ENCODE measurements at regions not wholly inside any gene's neighbourhood (a gene's known extent, or its start where the extent isn't known, plus 50 kb on each side); places are given as distances from the start of the nearest gene placed in this dataset.
A peak's percentile ranks its signal among the peaks of the same experiment; 100 is the strongest.

GRCh38 chr2:100222844-100223243 lies 80.5 kb upstream of the AFF3 start:
- intact Hi-C loops (cut with DNase I) = no loop called here
- Histone ChIP-seq H3K27ac (no peak overlapping the region), H3K9me3 (no peaks in the 10 kb centered on the region), H3K4me3 (no peak overlapping the region), H3K36me3 (no peaks in the 10 kb centered on the region), H3K4me1 (no peaks in the 10 kb centered on the region), H3K27me3 (no peaks in the 10 kb centered on the region)
- ATAC-seq (no peak), DNase-seq (no peak)
- TF ChIP-seq, protein P1, sequence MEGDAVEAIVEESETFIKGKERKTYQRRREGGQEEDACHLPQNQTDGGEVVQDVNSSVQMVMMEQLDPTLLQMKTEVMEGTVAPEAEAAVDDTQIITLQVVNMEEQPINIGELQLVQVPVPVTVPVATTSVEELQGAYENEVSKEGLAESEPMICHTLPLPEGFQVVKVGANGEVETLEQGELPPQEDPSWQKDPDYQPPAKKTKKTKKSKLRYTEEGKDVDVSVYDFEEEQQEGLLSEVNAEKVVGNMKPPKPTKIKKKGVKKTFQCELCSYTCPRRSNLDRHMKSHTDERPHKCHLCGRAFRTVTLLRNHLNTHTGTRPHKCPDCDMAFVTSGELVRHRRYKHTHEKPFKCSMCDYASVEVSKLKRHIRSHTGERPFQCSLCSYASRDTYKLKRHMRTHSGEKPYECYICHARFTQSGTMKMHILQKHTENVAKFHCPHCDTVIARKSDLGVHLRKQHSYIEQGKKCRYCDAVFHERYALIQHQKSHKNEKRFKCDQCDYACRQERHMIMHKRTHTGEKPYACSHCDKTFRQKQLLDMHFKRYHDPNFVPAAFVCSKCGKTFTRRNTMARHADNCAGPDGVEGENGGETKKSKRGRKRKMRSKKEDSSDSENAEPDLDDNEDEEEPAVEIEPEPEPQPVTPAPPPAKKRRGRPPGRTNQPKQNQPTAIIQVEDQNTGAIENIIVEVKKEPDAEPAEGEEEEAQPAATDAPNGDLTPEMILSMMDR (IDR thresholded peaks at IDR 0.05) = no peak
- 92 to 97% methylated on average over 2 of the region's 2 CpGs for WGBS, 2 donors

DNA sequence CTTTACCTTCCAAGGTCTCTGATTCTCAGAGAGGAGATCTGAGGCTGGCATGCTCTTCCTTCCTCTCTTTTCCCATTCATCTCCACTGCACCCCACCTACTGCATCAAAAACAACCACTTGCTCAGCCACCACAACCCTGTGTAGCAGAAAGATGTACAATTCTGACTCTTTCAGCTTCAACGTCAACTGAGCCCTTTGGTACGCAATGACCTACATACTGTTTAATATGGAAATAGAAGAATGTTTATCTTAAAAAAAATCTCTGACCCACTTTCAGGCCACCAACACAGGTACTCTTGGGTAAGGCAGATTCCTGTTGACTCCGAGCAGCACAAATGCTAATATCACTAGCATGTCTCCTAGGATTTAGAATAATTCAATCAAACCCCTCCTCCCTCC lies 76.2 kb upstream of the AFF3 start:
- Histone ChIP-seq H3K4me3 (no peak overlapping the region), H3K27me3 (no peaks in the 10 kb centered on the region), H3K9me3 (no peaks in the 10 kb centered on the region), H3K4me1 (peaks cover 9 to 24% (median 19%) of the 10 kb centered on the region in 9 donors), H3K27ac (no peak overlapping the region), H3K36me3 (no peaks in the 10 kb centered on the region)
- intact Hi-C loops (cut with DNase I) = no loop called here
- DNase-seq (no peak), ATAC-seq (no peak)
- TF ChIP-seq, protein P1 (IDR thresholded peaks at IDR 0.05) = no peak
- WGBS, 2 donors = 90 to 94% methylated on average over 3 of the region's 3 CpGs

- peaks cover 9 to 32% (median 25%) of the 10 kb centered on the region in 9 donors for H3K4me1 ChIP-seq
- no peaks in the 10 kb centered on the region for H3K9me3 ChIP-seq
- ATAC-seq (no peak), DNase-seq (no peak)
- no peak overlapping the region for H3K4me3 ChIP-seq
- H3K27me3 ChIP-seq = no peaks in the 10 kb centered on the region
- 94 to 97% methylated on average over 6 of the region's 6 CpGs for WGBS, 2 donors
- TF ChIP-seq, protein P1 (IDR thresholded peaks at IDR 0.05) = no peak
- H3K36me3 ChIP-seq = no peaks in the 10 kb centered on the region
- intact Hi-C loops (cut with DNase I) = no loop called here
- H3K27ac ChIP-seq = no peak overlapping the region
These were observed 74.9 kb upstream of the AFF3 start for GRCh38 chr2:100217323-100217722.

GRCh38 chr2:100216015-100216414 lies 73.6 kb upstream of the AFF3 start:
- Histone ChIP-seq H3K9me3 (no peaks in the 10 kb centered on the region), H3K4me3 (no peak overlapping the region), H3K27ac (peak overlapping the region in 3 of 10 donors; percentile 19 to 82 (median 79)), H3K4me1 (peaks cover 9 to 33% (median 29%) of the 10 kb centered on the region in 9 donors), H3K36me3 (no peaks in the 10 kb centered on the region), H3K27me3 (no peaks in the 10 kb centered on the region)
- DNase-seq = no peak
- TF ChIP-seq, protein P1 (IDR thresholded peaks at IDR 0.05) = no peak
- 92 to 96% methylated on average over 5 of the region's 5 CpGs for WGBS, 2 donors
- ATAC-seq = no peak
- intact Hi-C loops (cut with DNase I) = no loop called here

All from heart right ventricle (tissue), 16 donors.